ENCODE measurements at regions not wholly inside any gene's neighbourhood (a gene's known extent, or its start where the extent isn't known, plus 50 kb on each side); places are given as distances from the start of the nearest gene placed in this dataset.

GRCh38 chr2:213227458-213227857 lies 56.8 kb upstream of the SPAG16 start:
- H3K9me3 ChIP-seq = no peaks in the 10 kb centered on the region
- DNase-seq (ENCODE audit: low spot score) (no peak), ATAC-seq (ENCODE audit: insufficient number of reproducible peaks, low FRiP score, low read depth) (no peak)
- H3K36me3 ChIP-seq = no peaks in the 10 kb centered on the region
- no peak overlapping the region for H3K27ac ChIP-seq
- H3K4me1 ChIP-seq (ENCODE audit: control insufficient read depth in 1 of 2, low read depth in 2 of 2) = no peaks in the 10 kb centered on the region
- H3K4me3 ChIP-seq = no peak overlapping the region
- H3K27me3 ChIP-seq (replicated peaks; ENCODE audit: insufficient read depth) = no peaks in the 10 kb centered on the region
- TF ChIP-seq CTCF (IDR thresholded peaks at IDR 0.05) = no peak

GRCh38 chr2:213228638-213229037 lies 55.6 kb upstream of the SPAG16 start:
- DNase-seq (ENCODE audit: low spot score) = no peak
- Histone ChIP-seq H3K4me1 (ENCODE audit: control insufficient read depth in 1 of 2, low read depth in 2 of 2) (peaks cover 0 to 7% of the 10 kb centered on the region in 2 donors), H3K9me3 (no peaks in the 10 kb centered on the region), H3K27me3 (replicated peaks; ENCODE audit: insufficient read depth) (no peaks in the 10 kb centered on the region), H3K27ac (no peak overlapping the region), H3K36me3 (no peaks in the 10 kb centered on the region), H3K4me3 (no peak overlapping the region)
- TF ChIP-seq CTCF (IDR thresholded peaks at IDR 0.05) = no peak
- ATAC-seq (ENCODE audit: insufficient number of reproducible peaks, low FRiP score, low read depth) = no peak

GRCh38 chr2:213229814-213230213 lies 54.5 kb upstream of the SPAG16 start:
- TF ChIP-seq CTCF (IDR thresholded peaks at IDR 0.05) = no peak
- Histone ChIP-seq H3K27ac (no peak overlapping the region), H3K27me3 (replicated peaks; ENCODE audit: insufficient read depth) (no peaks in the 10 kb centered on the region), H3K36me3 (no peaks in the 10 kb centered on the region), H3K9me3 (no peaks in the 10 kb centered on the region), H3K4me1 (ENCODE audit: control insufficient read depth in 1 of 2, low read depth in 2 of 2) (peaks cover 0 to 7% of the 10 kb centered on the region in 2 donors), H3K4me3 (no peak overlapping the region)
- no peak for DNase-seq (ENCODE audit: low spot score)
- ATAC-seq (ENCODE audit: insufficient number of reproducible peaks, low FRiP score, low read depth) = no peak

- Histone ChIP-seq H3K36me3 (no peaks in the 10 kb centered on the region), H3K27ac (no peak overlapping the region), H3K9me3 (no peaks in the 10 kb centered on the region), H3K27me3 (replicated peaks; ENCODE audit: insufficient read depth) (no peaks in the 10 kb centered on the region), H3K4me3 (no peak overlapping the region), H3K4me1 (ENCODE audit: control insufficient read depth in 1 of 2, low read depth in 2 of 2) (peaks cover 2 to 12% of the 10 kb centered on the region in 2 donors)
- DNase-seq (ENCODE audit: low spot score) = no peak
- TF ChIP-seq CTCF (IDR thresholded peaks at IDR 0.05) = no peak
- no peak for ATAC-seq (ENCODE audit: insufficient number of reproducible peaks, low FRiP score, low read depth)
Observed at GRCh38 chr2:213231966-213232365, 52.3 kb upstream of the SPAG16 start.

GRCh38 chr2:213232649-213233437 lies 51.4 kb upstream of the SPAG16 start:
- Histone ChIP-seq H3K27me3 (replicated peaks; ENCODE audit: insufficient read depth) (no peaks in the 10 kb centered on the region), H3K27ac (no peak overlapping the region), H3K36me3 (no peaks in the 10 kb centered on the region), H3K4me1 (ENCODE audit: control insufficient read depth in 1 of 2, low read depth in 2 of 2) (peaks cover 10 to 20% of the 10 kb centered on the region in 2 donors), H3K9me3 (no peaks in the 10 kb centered on the region), H3K4me3 (no peak overlapping the region)
- DNase-seq (ENCODE audit: low spot score) = no peak
- no peak for TF ChIP-seq CTCF (IDR thresholded peaks at IDR 0.05)
- ATAC-seq (ENCODE audit: insufficient number of reproducible peaks, low FRiP score, low read depth) = no peak
